H9 (cell line): ENCODE measurements at regions not wholly inside any gene's neighbourhood (a gene's known extent, or its start where the extent isn't known, plus 50 kb on each side); places are given as distances from the start of the nearest gene placed in this dataset.

ENCODE experiments used
- DNase-seq: peaks from one replicate; pipeline ENCODE4 v3.0.0-alpha.2; 2017
- H2AFZ ChIP-seq: one replicate; pipeline ENCODE4 v1.6.1; 2013; ENCODE audit warnings: mild to moderate bottlenecking, low read length, control low read depth, moderate library complexity
- H2AK5ac ChIP-seq: 2 replicates; pipeline ENCODE4 v1.6.1; 2013; ENCODE audit warnings: low read length, control low read depth, mixed read lengths; ENCODE audit not compliant: insufficient read length
- H2BK120ac ChIP-seq: one replicate; pipeline ENCODE4 v1.6.1; 2013; ENCODE audit warnings: low read depth, mild to moderate bottlenecking, low read length, control low read depth, inconsistent platforms; ENCODE audit not compliant: poor library complexity, severe bottlenecking
- H2BK12ac ChIP-seq: 2 replicates; pipeline ENCODE4 v1.6.1; 2013; ENCODE audit warnings: low read length, control low read depth, mixed read lengths, low read depth; ENCODE audit not compliant: insufficient read length
- H2BK15ac ChIP-seq: 2 replicates; pipeline ENCODE4 v1.6.1; 2013; ENCODE audit warnings: low read depth, low read length, control low read depth
- H2BK20ac ChIP-seq: one replicate; pipeline ENCODE4 v1.6.1; 2013; ENCODE audit warnings: low read depth, mild to moderate bottlenecking, low read length, control low read depth, inconsistent platforms; ENCODE audit not compliant: poor library complexity, severe bottlenecking
- H2BK5ac ChIP-seq: 2 replicates; pipeline ENCODE4 v1.6.1; 2013; ENCODE audit warnings: low read length, control low read depth, mixed read lengths; ENCODE audit not compliant: insufficient read length
- H3K14ac ChIP-seq: 2 replicates; pipeline ENCODE4 v1.6.1; 2013; ENCODE audit warnings: low read length, control low read depth; ENCODE audit not compliant: insufficient read depth
- H3K18ac ChIP-seq: 2 replicates; pipeline ENCODE4 v1.6.1; 2013; ENCODE audit warnings: low read depth, mild to moderate bottlenecking, mixed read lengths, low read length, control low read depth; ENCODE audit not compliant: insufficient read length
- H3K23ac ChIP-seq: 2 replicates; pipeline ENCODE4 v1.6.1; 2013; ENCODE audit warnings: low read length, control low read depth, mixed read lengths, low read depth; ENCODE audit not compliant: insufficient read length
- H3K23me2 ChIP-seq: 2 replicates; pipeline ENCODE4 v1.6.1; 2013; ENCODE audit warnings: low read depth, mild to moderate bottlenecking, mixed read lengths, low read length, control low read depth; ENCODE audit not compliant: insufficient read length, poor library complexity, severe bottlenecking
- H3K27ac ChIP-seq: 2 replicates; pipeline ENCODE4 v1.5.1; 2013; ENCODE audit warnings: low read length, control low read depth, mixed read lengths, low read depth; ENCODE audit not compliant: insufficient read length
- H3K27me3 ChIP-seq: 2 replicates; pipeline ENCODE4 v1.6.1; 2013; ENCODE audit warnings: low read length, control low read depth, inconsistent platforms; ENCODE audit not compliant: insufficient read depth
- H3K4ac ChIP-seq: 2 replicates; pipeline ENCODE4 v1.6.1; 2013; ENCODE audit warnings: low read depth, mild to moderate bottlenecking, control low read depth, inconsistent platforms, low read length, moderate library complexity
- H3K4me1 ChIP-seq: 2 replicates; pipeline ENCODE4 v1.6.1; 2013; ENCODE audit warnings: low read length, control low read depth, inconsistent platforms; ENCODE audit not compliant: insufficient read depth
- H3K4me2 ChIP-seq: 2 replicates; pipeline ENCODE4 v1.6.1; 2013; ENCODE audit warnings: low read length, control low read depth, mixed read lengths; ENCODE audit not compliant: insufficient read length, insufficient read depth
- H3K56ac ChIP-seq: 2 replicates; pipeline ENCODE4 v1.6.1; 2013; ENCODE audit warnings: low read depth, mild to moderate bottlenecking, mixed read lengths, low read length, control low read depth; ENCODE audit not compliant: insufficient read length
- H3K79me1 ChIP-seq: 2 replicates; pipeline ENCODE4 v1.6.1; 2013; ENCODE audit warnings: low read depth, mild to moderate bottlenecking, moderate library complexity, low read length, control low read depth, inconsistent platforms; ENCODE audit not compliant: insufficient read depth, poor library complexity, severe bottlenecking
- H3K79me2 ChIP-seq: 2 replicates; pipeline ENCODE4 v1.6.1; 2013; ENCODE audit warnings: low read length, control low read depth, inconsistent platforms; ENCODE audit not compliant: insufficient read depth
- H3K9ac ChIP-seq: 2 replicates; pipeline ENCODE4 v1.6.1; 2013; ENCODE audit warnings: low read length, control low read depth, mixed read lengths; ENCODE audit not compliant: insufficient read length; ENCODE audit errors: extremely low read depth
- H3K9me3 ChIP-seq: one replicate; pipeline ENCODE4 v1.6.1; 2013; ENCODE audit warnings: low read depth, low read length, inconsistent platforms; ENCODE audit not compliant: control insufficient read depth
- H3T11ph ChIP-seq: one replicate; pipeline ENCODE4 v1.6.1; 2013; ENCODE audit warnings: mild to moderate bottlenecking, low read length, control low read depth, inconsistent platforms
- H4K20me1 ChIP-seq: one replicate; pipeline ENCODE4 v1.6.1; 2013; ENCODE audit not compliant: control insufficient read depth, insufficient read length, insufficient read depth
- H4K5ac ChIP-seq: 2 replicates; pipeline ENCODE4 v1.6.1; 2013; ENCODE audit warnings: low read depth, mild to moderate bottlenecking, mixed read lengths, low read length, control low read depth; ENCODE audit not compliant: insufficient read length
- H4K8ac ChIP-seq: replicated peaks from 2 replicates; pipeline ENCODE4 v1.6.1; 2013; ENCODE audit warnings: low read length, control low read depth, mixed read lengths, low read depth; ENCODE audit not compliant: insufficient read length
- H4K91ac ChIP-seq: 2 replicates; pipeline ENCODE4 v1.6.1; 2013; ENCODE audit warnings: low read depth, mild to moderate bottlenecking, moderate library complexity, mixed read lengths, low read length, control low read depth; ENCODE audit not compliant: insufficient read length
- H3K27ac Mint-ChIP-seq, 3 experiments: 2 replicates in 2 of 3; 3 replicates in 1 of 3; pipeline ENCODE4 v1.8.0; 2020 to 2021; ENCODE audit warnings: mixed read lengths in 3 of 3, mild to moderate bottlenecking in 1 of 3, moderate library complexity in 1 of 3
- H3K27me3 Mint-ChIP-seq: 2 replicates; pipeline ENCODE4 v1.8.0; 2021; ENCODE audit warnings: low read depth, mild to moderate bottlenecking, moderate library complexity, mixed read lengths
- H3K36me3 Mint-ChIP-seq, 3 experiments: 2 replicates in 2 of 3; 3 replicates in 1 of 3; pipeline ENCODE4 v1.8.0; 2020 to 2021; ENCODE audit warnings: low read depth in 3 of 3, mixed read lengths in 3 of 3; ENCODE audit not compliant: insufficient read depth in 1 of 3
- H3K4me1 Mint-ChIP-seq, 2 experiments: 2 replicates each; pipeline ENCODE4 v1.8.0; 2020; ENCODE audit warnings: mixed read lengths in 2 of 2
- H3K4me3 Mint-ChIP-seq, 2 experiments: 2 replicates in 1 of 2; 3 replicates in 1 of 2; pipeline ENCODE4 v1.8.0; 2020 to 2021; ENCODE audit warnings: mild to moderate bottlenecking in 2 of 2, mixed read lengths in 2 of 2, moderate library complexity in 1 of 2
- H3K9me3 Mint-ChIP-seq, 2 experiments: 2 replicates in 1 of 2; 3 replicates in 1 of 2; pipeline ENCODE4 v1.8.0; 2020; ENCODE audit warnings: mild to moderate bottlenecking in 2 of 2, mixed read lengths in 2 of 2, moderate library complexity in 1 of 2
- TF ChIP-seq, protein P1 (sequence below): fragments of 200-600 bp; sonication (generic); conservative IDR thresholded peaks from 3 replicates; pipeline ENCODE4 v1.8.0; 2021; ENCODE audit warnings: antibody characterized with exemption, mild to moderate bottlenecking

DNA sequence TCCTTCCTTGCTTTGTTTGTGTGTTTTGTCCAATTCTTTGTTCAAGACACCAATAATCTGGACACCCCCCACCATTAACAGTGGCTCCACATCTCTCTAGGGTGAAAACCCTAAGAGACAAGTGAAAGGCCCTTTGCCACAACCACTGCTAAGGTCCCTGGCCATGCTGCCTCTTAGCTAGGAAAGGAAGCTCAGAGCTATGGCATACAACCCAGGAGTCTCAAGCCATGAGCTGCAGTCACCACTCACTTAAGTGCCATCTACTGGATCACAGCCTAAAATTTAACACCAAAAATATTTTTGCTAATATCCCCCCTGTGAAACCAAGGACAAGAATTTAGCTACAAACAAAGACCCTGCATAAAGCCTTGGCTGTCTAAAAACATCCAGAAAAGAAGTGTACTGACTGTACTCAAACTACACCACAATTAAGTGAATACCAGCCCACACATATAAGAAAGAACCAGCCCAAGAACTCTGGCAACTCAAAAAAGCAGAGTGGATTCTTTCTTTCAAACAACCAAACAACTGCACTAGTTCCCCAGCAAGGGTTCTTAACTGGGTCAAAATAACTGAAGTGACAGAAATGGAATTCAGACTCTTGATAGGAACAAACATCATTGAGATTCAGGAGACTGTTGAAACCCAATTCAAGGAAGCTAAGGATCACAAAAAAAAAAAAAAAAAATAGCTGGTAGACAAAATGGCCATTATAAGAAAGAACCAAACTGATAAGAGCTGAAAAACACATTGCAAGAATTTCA, 130.1 kb upstream of the GALNT5 start:
- Histone ChIP-seq H2AFZ (no peak overlapping the region), H2BK5ac (no peak overlapping the region), H4K8ac (no peak overlapping the region), H3K9me3 (no peaks in the 10 kb centered on the region), H3K4ac (no peak overlapping the region), H2BK12ac (no peak overlapping the region), H3K27me3 (no peaks in the 10 kb centered on the region), H3K79me2 (no peaks in the 10 kb centered on the region), H3K79me1 (no peaks in the 10 kb centered on the region), H3K9ac (no peak overlapping the region), H3K56ac (no peak overlapping the region), H3K4me2 (no peak overlapping the region), H2AK5ac (no peak overlapping the region), H2BK20ac (no peak overlapping the region), H3T11ph (no peak overlapping the region), H4K91ac (no peak overlapping the region), H2BK15ac (no peak overlapping the region), H3K14ac (no peak overlapping the region), H3K23me2 (no peaks in the 10 kb centered on the region), H4K20me1 (no peaks in the 10 kb centered on the region), H3K4me1 (no peaks in the 10 kb centered on the region), H4K5ac (no peak overlapping the region), H3K18ac (no peak overlapping the region), H2BK120ac (no peak overlapping the region), H3K27ac (no peak overlapping the region), H3K23ac (no peak overlapping the region)
- no peaks in the 10 kb centered on the region for H3K27me3 Mint-ChIP-seq
- peaks cover 3 to 5% of the 10 kb centered on the region in 2 experiments; a peak in 2 of 4 replicates for H3K4me1 Mint-ChIP-seq
- no peaks in the 10 kb centered on the region; a peak in 1 of 5 replicates for H3K9me3 Mint-ChIP-seq
- H3K4me3 Mint-ChIP-seq, result no peak overlapping the region
- H3K36me3 Mint-ChIP-seq, result no peaks in the 10 kb centered on the region
- TF ChIP-seq, protein P1, sequence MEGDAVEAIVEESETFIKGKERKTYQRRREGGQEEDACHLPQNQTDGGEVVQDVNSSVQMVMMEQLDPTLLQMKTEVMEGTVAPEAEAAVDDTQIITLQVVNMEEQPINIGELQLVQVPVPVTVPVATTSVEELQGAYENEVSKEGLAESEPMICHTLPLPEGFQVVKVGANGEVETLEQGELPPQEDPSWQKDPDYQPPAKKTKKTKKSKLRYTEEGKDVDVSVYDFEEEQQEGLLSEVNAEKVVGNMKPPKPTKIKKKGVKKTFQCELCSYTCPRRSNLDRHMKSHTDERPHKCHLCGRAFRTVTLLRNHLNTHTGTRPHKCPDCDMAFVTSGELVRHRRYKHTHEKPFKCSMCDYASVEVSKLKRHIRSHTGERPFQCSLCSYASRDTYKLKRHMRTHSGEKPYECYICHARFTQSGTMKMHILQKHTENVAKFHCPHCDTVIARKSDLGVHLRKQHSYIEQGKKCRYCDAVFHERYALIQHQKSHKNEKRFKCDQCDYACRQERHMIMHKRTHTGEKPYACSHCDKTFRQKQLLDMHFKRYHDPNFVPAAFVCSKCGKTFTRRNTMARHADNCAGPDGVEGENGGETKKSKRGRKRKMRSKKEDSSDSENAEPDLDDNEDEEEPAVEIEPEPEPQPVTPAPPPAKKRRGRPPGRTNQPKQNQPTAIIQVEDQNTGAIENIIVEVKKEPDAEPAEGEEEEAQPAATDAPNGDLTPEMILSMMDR, result no peak
- DNase-seq, result no peak
- peak overlapping the region in 1 of 3 experiments; percentile 41; a peak in 2 of 7 replicates for H3K27ac Mint-ChIP-seq
